GM21390 (cell line): ENCODE measurements at regions not wholly inside any gene's neighbourhood (a gene's known extent, or its start where the extent isn't known, plus 50 kb on each side); places are given as distances from the start of the nearest gene placed in this dataset.

Experiments used
- ATAC-seq: cut with Tn5 transposase; IDR thresholded peaks from one replicate; pipeline ENCODE4 v1.9.1; 2021; ENCODE audit not compliant: unreplicated experiment

- no peak for ATAC-seq
These were observed 931.4 kb upstream of the ADGRL2 start for GRCh38 chr1:80869299-80869698.

- no peak for ATAC-seq
These were observed 952.8 kb upstream of the ADGRL2 start for GRCh38 chr1:80847904-80848303.

- no peak for ATAC-seq
These were observed 953.8 kb upstream of the ADGRL2 start for GRCh38 chr1:80846966-80847365.

GRCh38 chr1:80842796-80843195, 957.9 kb upstream of the ADGRL2 start:
- ATAC-seq, result no peak

GRCh38 chr1:80841261-80841660, 959.5 kb upstream of the ADGRL2 start:
- no peak for ATAC-seq

GRCh38 chr1:80837066-80837465, 963.7 kb upstream of the ADGRL2 start:
- no peak for ATAC-seq

GRCh38 chr1:80836505-80836904, 964.2 kb upstream of the ADGRL2 start:
- ATAC-seq, result no peak

- no peak for ATAC-seq
These were observed 973.1 kb upstream of the ADGRL2 start for GRCh38 chr1:80827666-80828065.

- ATAC-seq, result no peak
These were observed 975.7 kb upstream of the ADGRL2 start for GRCh38 chr1:80825067-80825466.

GRCh38 chr1:80818211-80818610, 982.5 kb upstream of the ADGRL2 start:
- ATAC-seq, result no peak

- no peak for ATAC-seq
These were observed 992.8 kb upstream of the ADGRL2 start for GRCh38 chr1:80807981-80808380.

GRCh38 chr1:80806431-80806830, 994.3 kb upstream of the ADGRL2 start:
- ATAC-seq, result no peak

GRCh38 chr1:80801695-80802094, 999.0 kb upstream of the ADGRL2 start:
- ATAC-seq, result no peak

- ATAC-seq, result no peak
These were observed 1001.3 kb upstream of the ADGRL2 start for GRCh38 chr1:80799457-80799856.

- no peak for ATAC-seq
These were observed 1021.5 kb upstream of the ADGRL2 start for GRCh38 chr1:80779275-80779674.

GRCh38 chr1:80778094-80778840, 1022.5 kb upstream of the ADGRL2 start:
- no peak for ATAC-seq

- no peak for ATAC-seq
These were observed 1024.5 kb upstream of the ADGRL2 start for GRCh38 chr1:80776266-80776665.

GRCh38 chr1:80769208-80769750, 1031.5 kb upstream of the ADGRL2 start:
- no peak for ATAC-seq

- ATAC-seq, result no peak
These were observed 1033.0 kb upstream of the ADGRL2 start for GRCh38 chr1:80767711-80768110.

- no peak for ATAC-seq
These were observed 1041.4 kb upstream of the ADGRL2 start for GRCh38 chr1:80759354-80759753.

GRCh38 chr1:80755944-80756343, 1044.8 kb upstream of the ADGRL2 start:
- ATAC-seq, result no peak

- ATAC-seq, result no peak
These were observed 1049.5 kb upstream of the ADGRL2 start for GRCh38 chr1:80751204-80751603.
